Erythroblast (primary cell): ENCODE measurements at regions not wholly inside any gene's neighbourhood (a gene's known extent, or its start where the extent isn't known, plus 50 kb on each side); places are given as distances from the start of the nearest gene placed in this dataset.
"Not testable (repeated sequence)": the region's sequence is repeated elsewhere in the genome, so short reads cannot be mapped to it uniquely, and the experiment has no call there.

Experiments
- DNase-seq, 2 experiments: peaks; one replicate each; lab custom pipeline; 2025; lab: John Stamatoyannopoulos, UW
- GATA1 ChIP-seq: IDR thresholded peaks from 2 replicates; pipeline ENCODE4 v1.6.1; 2011; ENCODE audit warnings: low read depth, mild to moderate bottlenecking, control low read depth, low read length, moderate library complexity
- POLR2A ChIP-seq: IDR thresholded peaks from 2 replicates; pipeline ENCODE4 v1.6.1; 2011; ENCODE audit warnings: mild to moderate bottlenecking, low read length

- no peak for DNase-seq
- TF ChIP-seq POLR2A, result no peak
- TF ChIP-seq GATA1, result no peak
These were observed 383.6 kb downstream of the PIK3C3 start for GRCh38 chr18:42338683-42339082.

DNA sequence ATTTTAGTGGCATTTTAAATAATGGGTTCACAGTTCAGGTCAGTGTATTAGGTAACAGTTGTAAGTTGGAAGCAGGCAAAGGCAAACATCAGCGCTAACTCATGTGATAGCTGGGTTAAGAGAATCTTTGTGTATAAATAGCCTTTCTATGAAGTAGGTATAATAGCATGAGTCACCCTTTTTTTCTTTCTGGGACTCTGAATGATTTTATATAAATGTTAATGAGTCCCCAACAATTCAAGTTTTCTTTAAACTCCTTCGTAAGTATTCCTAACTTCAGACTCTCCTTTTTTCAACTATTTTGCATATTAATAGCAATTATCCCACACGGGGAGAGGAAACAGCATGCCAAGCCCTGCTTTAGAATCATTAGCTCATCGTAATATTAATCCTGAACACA, 384.3 kb downstream of the PIK3C3 start:
- TF ChIP-seq POLR2A (no peak), GATA1 (no peak)
- no peak for DNase-seq

DNA sequence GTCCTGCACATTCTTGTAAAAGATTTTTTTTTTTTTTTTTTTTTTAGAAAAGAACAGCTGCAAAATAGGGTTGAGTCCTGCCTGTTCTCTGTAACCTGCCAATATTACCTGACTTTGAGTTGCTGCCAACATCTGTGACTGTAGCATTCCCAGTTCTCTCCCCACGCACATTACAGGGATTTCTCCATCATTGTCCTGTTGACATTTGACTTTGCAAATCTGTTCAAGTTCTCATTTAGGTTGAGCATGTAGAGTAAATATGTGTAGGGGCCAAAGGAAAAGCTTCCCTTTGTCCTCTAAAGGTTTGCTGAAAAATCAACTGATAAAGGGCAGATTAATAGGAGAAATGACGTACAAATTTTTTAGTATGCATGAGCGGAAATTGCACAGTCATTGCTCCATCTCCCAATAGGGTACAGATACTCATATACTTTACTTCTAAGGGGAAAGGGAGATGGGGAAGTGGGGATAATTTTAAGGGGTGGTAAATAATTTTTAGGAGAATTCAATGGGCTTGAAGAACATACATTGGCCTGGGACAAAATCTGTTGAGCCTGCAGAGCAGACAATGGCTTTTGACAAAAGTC, 385.5 kb downstream of the PIK3C3 start:
- no peak for DNase-seq

DNA sequence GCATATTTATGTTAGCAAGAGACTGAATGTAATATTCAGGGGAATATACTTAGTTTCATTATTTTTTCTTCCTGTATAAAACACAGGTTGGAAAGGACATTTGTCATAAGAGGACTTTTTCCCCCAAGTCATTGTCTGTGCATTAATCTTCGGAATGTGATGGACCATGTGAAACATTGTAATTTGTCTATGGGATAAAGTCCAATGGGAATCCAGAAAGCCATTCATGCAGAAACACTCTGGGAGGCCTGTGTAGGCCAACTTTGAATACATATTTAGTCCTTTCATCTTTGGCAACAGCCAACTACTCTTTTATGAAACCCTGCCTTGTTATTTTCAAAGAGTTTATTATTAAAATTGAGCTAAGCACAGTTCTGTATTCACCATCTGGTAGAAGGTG, 386.4 kb downstream of the PIK3C3 start:
- no peak for TF ChIP-seq POLR2A
- no peak for TF ChIP-seq GATA1
- DNase-seq, result no peak

More for the DNA sequence above, 385.5 kb downstream of the PIK3C3 start:
- no peak for TF ChIP-seq GATA1
- no peak for TF ChIP-seq POLR2A

- TF ChIP-seq GATA1, result no peak
These were observed 393.7 kb downstream of the PIK3C3 start for GRCh38 chr18:42348722-42349121.

DNA sequence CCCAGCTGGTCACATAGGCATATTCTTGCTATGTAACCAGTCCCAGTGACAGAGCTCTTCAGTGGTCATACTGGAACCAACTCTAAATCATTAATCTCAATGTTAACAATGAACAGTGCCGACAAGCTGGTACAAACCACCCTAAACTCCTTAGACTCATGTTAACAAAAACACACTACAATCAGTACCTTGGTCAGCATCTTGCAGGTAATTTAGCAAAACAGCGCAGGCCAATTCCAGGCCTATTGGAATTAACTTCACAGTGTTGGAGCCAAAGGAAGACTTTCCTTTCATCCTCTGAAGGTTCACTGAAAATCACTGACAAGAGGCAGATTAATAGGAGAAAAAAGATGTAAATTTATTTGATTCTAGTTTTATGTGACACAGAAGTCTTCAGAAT, 396.4 kb downstream of the PIK3C3 start:
- DNase-seq, result no peak

More at GRCh38 chr18:42348722-42349121, 393.7 kb downstream of the PIK3C3 start:
- no peak for DNase-seq

GRCh38 chr18:42360716-42361115, 405.7 kb downstream of the PIK3C3 start:
- DNase-seq, result no peak
- no peak for TF ChIP-seq POLR2A

More for the DNA sequence above, 396.4 kb downstream of the PIK3C3 start:
- no peak for TF ChIP-seq GATA1
- no peak for TF ChIP-seq POLR2A

DNA sequence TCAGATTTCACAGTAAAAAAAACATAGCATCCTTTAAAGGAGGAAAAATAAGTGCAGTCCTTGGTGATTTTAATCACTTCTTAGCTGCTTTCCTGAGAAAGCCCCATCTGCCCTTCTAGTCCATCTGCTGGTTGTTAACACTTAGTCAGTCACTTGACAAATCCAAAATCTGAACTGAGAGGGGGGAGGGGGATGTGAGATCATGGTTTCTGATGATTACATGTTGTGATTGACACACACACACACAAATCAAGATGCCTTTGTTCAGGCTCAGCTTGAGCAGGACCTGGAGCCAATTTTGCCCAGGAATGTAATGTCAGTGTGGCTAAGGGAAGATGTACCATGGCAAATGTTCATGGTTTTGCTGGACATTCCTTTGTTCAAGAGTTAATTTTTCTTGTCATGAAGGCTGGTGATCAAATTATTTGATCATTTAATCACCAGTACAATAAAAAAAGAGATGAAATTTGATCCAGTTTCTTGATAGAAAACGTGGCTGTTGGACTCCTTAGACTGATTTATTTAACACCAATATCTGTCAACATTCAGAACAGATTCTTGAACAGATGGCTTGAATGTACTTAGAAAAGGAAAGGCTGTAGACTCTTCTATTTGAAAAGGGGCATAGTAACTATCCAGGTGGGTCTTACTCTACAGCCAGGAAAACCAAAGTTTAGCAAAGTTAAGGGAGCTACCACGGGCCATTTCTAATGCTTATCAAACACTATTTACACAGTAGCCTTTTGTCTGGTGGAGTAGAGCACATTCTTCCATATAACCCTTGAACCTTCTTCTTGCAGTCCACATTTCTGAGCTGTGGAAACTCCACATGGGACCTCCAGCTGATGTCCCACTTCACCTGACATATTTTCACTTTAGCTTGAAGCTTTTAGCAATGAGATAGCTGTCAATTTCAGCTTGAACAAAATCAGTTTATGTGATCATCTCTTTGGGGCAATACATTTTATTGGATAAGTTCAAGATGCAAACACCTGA, 408.7 kb downstream of the PIK3C3 start:
- no peak for DNase-seq
- no peak for TF ChIP-seq GATA1
- TF ChIP-seq POLR2A, result no peak

GRCh38 chr18:42364766-42365165, 409.7 kb downstream of the PIK3C3 start:
- no peak for DNase-seq
- TF ChIP-seq GATA1, result no peak
- no peak for TF ChIP-seq POLR2A

DNA sequence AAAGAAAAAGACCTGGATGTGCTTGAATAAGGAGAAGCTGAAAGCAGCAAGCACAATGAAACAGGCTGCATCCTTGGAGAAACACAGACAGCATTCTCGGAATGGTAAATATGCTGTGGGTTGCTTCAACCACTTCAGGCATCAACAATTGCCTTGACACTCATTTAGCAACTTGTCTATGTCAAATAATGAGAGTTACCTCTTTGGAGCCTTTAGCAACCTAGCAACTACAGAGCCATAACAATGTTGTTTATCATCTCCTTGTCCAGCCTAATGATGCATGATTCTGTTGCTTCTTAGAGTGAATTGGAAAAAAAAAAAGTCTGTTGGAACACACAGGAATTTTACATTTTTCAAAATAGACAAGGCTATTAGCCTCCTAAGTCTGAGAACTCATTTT, 410.6 kb downstream of the PIK3C3 start:
- no peak for TF ChIP-seq POLR2A
- DNase-seq, result no peak

GRCh38 chr18:42373584-42373983, 418.6 kb downstream of the PIK3C3 start:
- no peak for TF ChIP-seq GATA1
- TF ChIP-seq POLR2A, result no peak
- DNase-seq, result no peak

DNA sequence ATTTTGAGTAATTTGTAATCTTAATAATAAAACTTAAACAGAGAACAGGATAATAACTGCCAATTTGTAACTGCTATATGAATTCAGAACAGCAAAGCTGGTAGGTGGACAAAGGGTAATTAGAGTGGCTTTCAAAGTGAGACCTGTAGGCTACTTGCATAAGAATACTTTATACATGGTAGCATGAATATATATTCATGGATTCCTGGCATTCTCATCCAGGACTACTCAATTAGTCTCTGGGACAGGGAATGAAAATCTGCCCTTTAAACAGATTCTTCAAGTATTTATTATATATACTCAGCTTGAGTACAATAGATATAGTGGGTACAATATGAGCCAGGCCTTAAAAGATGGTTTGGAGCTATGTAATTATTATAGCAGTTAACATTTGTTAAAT, 419.9 kb downstream of the PIK3C3 start:
- DNase-seq, result no peak
- TF ChIP-seq GATA1, result no peak

DNA sequence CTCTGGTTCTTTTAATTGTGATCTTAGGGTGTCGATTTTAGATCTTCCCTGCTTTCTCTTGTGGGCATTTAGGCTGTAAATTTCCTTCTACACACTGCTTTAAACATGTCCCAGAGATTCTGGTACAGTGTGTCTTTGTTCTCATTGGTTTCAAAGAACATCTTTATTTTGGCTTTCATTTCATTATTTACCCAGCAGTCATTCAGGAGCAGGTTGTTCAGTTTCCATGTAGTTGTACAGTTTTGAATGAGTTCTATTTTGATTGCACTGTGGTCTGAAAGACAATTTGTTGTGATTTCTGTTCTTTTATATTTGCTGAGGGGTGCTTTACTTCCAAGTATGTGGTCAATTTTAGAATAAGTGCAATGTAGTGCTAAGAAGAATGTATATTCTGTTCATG, 423.8 kb downstream of the PIK3C3 start:
- DNase-seq, result not testable (repeated sequence)

DNA sequence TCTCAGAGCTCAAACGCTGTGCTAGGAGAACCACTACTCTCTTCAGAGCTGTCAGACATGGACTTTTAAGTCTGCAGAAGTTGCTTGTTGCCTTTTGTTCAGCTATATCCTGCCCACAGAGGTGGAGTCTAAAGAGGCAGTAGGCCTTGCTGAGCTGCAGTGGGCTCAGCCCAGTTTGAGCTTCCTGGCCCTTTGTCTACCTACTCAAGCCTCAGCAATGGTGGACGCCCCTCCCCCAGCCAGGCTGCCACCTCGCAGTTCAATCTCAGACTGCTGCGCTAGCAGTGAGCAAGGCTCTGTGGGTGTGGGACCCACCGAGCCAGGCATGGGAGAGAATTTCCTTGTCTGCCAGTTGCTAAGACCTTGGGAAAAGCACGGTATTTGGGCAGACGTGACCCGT, 426.2 kb downstream of the PIK3C3 start:
- not testable (repeated sequence) for DNase-seq

GRCh38 chr18:42392416-42392815, 437.4 kb downstream of the PIK3C3 start:
- TF ChIP-seq GATA1 (no peak), POLR2A (no peak)
- DNase-seq, result no peak
